Esophagus squamous epithelium (tissue), 5 donors: ENCODE measurements at regions not wholly inside any gene's neighbourhood (a gene's known extent, or its start where the extent isn't known, plus 50 kb on each side); places are given as distances from the start of the nearest gene placed in this dataset.
A peak's percentile ranks its signal among the peaks of the same experiment; 100 is the strongest.

Experiments used
- DNase-seq: peaks from one replicate; lab custom pipeline; 2025; lab: John Stamatoyannopoulos, UW
- H3K27ac ChIP-seq, 4 donors: fragments of 200-600 bp; sonication (generic); one replicate each; pipeline ENCODE4 v1.5.1; 2016 to 2019; ENCODE audit warnings: mild to moderate bottlenecking in 1 of 4
- H3K27me3 ChIP-seq, 4 donors: fragments of 200-600 bp; sonication (generic); 1 replicate in 3 of 4; 2 replicates in 1 of 4; pipeline versions ENCODE4 v1.5.1 to v1.6.0; 2017 to 2021; ENCODE audit warnings: antibody characterized with exemption in 1 of 4
- H3K36me3 ChIP-seq, 3 donors: fragments of 200-600 bp; sonication (generic); one replicate each; pipeline ENCODE4 v1.5.1; 2016 to 2019
- H3K4me1 ChIP-seq, 3 donors: fragments of 200-600 bp; sonication (generic); one replicate each; pipeline ENCODE4 v1.5.1; 2017 to 2019
- H3K4me3 ChIP-seq, 4 donors: fragments of 200-600 bp; sonication (generic); 1 replicate in 3 of 4; 2 replicates in 1 of 4; pipeline ENCODE4 v1.5.1; 2016 to 2019; ENCODE audit warnings: mild to moderate bottlenecking in 2 of 4, moderate library complexity in 1 of 4
- H3K9me3 ChIP-seq, 3 donors: fragments of 200-600 bp; sonication (generic); one replicate each; pipeline ENCODE4 v1.5.1; 2016 to 2019
- POLR2A ChIP-seq, 4 donors: fragments of 450-650 bp; IDR thresholded peaks; one replicate each; pipeline ENCODE4 v1.6.1; 2017; ENCODE audit warnings: antibody characterized with exemption in 4 of 4, mild to moderate bottlenecking in 4 of 4, moderate library complexity in 3 of 4
- WGBS, 2 donors: methylation state at CpG; one replicate each; pipeline ENCODE4 v1.1.5; 2018; 5-methylcytosine and 5-hydroxymethylcytosine counted together
- intact Hi-C: fragments of 100-400 bp; cut with DNase I; formaldehyde crosslinking; loops from one replicate; pipeline ENCODE4 v1.15.0; 2022
- TF ChIP-seq, protein P1 (sequence below), 6 experiments: fragments of 450-650 bp in 4 of 6; fragments of 200-600 bp in 2 of 6; sonication (generic) in 2 of 6; IDR thresholded peaks; one replicate each; pipeline ENCODE4 v1.5.1; 2016 to 2019; ENCODE audit warnings: antibody characterized with exemption in 6 of 6, mild to moderate bottlenecking in 4 of 6, moderate library complexity in 4 of 6
- donor health status: DM: yes; HTN: yes; CAD: no.

DNA sequence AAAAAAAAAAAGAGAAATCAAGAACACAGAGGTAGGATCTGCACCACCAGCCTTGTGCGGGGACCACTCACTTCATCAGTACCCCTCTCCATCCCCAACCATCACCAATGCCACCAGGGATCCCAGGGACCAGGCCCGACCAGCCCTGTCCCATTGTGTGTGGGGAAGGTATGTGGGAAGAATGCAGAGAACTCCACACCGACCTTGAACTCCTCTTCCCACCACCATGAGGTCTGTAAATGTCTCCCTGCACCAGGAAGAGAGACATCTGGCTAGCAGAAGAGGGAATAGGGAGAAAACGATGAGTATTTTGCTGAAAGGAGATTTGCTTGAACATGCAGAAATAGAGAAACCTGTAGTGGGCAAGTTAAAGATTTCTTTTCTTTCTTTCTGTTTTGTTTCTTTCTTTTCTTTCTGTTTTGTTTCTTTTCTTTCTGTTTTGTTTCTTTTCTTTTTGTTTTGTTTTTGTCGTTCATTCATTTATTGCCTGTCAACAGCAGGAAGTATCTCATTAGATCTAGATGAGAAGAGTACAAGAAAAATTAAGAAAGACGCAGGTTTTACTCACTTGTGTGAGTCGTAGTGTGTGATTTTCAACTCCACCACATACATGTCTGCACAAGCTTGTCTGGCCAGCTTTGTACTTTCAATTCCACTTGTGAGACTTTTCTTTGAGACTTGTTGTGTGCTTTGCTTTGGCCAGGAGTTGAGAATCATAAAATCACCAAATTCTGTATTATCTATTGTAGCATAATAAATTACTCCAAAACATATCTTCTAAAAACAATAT lies 179.8 kb upstream of the HAAO start:
- DNase-seq = no peak
- 43 to 50% methylated on average over 7 of the region's 7 CpGs for WGBS, 2 donors
- H3K4me1 ChIP-seq = peaks cover 13 to 52% (median 15%) of the 10 kb centered on the region in 3 donors
- H3K9me3 ChIP-seq = no peaks in the 10 kb centered on the region
- H3K27ac ChIP-seq = peak overlapping the region; percentile 17 to 54 (median 42)
- TF ChIP-seq POLR2A (IDR thresholded peaks at IDR 0.05) = no peak
- TF ChIP-seq, protein P1, sequence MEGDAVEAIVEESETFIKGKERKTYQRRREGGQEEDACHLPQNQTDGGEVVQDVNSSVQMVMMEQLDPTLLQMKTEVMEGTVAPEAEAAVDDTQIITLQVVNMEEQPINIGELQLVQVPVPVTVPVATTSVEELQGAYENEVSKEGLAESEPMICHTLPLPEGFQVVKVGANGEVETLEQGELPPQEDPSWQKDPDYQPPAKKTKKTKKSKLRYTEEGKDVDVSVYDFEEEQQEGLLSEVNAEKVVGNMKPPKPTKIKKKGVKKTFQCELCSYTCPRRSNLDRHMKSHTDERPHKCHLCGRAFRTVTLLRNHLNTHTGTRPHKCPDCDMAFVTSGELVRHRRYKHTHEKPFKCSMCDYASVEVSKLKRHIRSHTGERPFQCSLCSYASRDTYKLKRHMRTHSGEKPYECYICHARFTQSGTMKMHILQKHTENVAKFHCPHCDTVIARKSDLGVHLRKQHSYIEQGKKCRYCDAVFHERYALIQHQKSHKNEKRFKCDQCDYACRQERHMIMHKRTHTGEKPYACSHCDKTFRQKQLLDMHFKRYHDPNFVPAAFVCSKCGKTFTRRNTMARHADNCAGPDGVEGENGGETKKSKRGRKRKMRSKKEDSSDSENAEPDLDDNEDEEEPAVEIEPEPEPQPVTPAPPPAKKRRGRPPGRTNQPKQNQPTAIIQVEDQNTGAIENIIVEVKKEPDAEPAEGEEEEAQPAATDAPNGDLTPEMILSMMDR (IDR thresholded peaks at IDR 0.05) = no peak
- H3K4me3 ChIP-seq = no peak overlapping the region
- no peaks in the 10 kb centered on the region for H3K36me3 ChIP-seq
- no peaks in the 10 kb centered on the region for H3K27me3 ChIP-seq
- intact Hi-C loops = loop anchor here (10.0 kb wide), 1 partner anchor 253 kb away; the partner anchor contains the start of gene ZFP36L2

DNA sequence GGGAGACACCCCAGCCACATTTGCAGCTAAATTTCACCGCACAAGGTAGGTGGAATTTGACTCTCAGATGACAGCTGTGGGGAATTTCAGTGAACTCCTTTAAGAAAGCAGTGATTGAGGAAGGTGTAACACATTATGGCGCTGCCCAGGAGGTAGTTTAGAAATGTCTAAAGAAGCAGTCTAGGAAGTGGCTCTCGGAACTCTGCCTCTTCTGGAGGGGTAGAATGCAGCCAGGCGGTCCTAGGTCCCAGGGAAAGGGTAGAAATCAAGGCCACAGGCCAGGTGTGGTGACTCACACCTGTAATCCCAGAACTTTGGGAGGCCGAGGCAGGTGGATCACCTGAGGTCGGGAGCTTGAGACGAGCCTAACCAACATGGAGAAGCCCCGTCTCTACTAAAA lies 179.0 kb upstream of the HAAO start:
- Histone ChIP-seq H3K4me1 (peaks cover 13 to 48% (median 15%) of the 10 kb centered on the region in 3 donors), H3K9me3 (no peaks in the 10 kb centered on the region), H3K4me3 (no peak overlapping the region), H3K27ac (no peak overlapping the region), H3K36me3 (no peaks in the 10 kb centered on the region), H3K27me3 (no peaks in the 10 kb centered on the region)
- no peak for DNase-seq
- TF ChIP-seq, protein P1 (IDR thresholded peaks at IDR 0.05) = no peak
- no peak for TF ChIP-seq POLR2A (IDR thresholded peaks at IDR 0.05)
- intact Hi-C loops = loop anchor here (10.0 kb wide), 1 partner anchor 253 kb away; the partner anchor contains the start of gene ZFP36L2
- WGBS, 2 donors = 77 to 78% methylated on average over 7 to 8 of the region's 8 CpGs

DNA sequence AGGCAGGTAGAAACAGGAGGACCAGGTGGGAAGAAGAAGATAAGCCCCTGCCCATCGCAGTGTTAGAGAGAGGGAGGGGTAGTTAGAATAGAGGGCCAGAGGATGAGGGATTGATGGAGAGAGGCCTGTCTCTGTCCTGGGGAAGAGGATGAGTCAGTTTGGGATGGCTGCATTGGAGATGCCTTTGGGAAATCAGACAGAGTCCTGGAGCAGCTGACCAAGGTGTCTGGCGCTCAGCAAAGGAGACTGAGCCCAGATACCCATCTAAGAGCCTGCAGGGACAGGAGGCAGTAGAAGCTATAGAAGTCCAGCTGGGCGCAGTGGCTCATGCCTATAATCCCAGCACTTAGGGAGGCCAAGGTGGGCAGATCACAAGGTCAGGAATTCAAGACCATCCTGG lies 177.8 kb upstream of the HAAO start:
- Histone ChIP-seq H3K27ac (no peak overlapping the region), H3K36me3 (no peaks in the 10 kb centered on the region), H3K4me3 (no peak overlapping the region), H3K27me3 (no peaks in the 10 kb centered on the region), H3K9me3 (no peaks in the 10 kb centered on the region), H3K4me1 (peaks cover 7 to 47% (median 10%) of the 10 kb centered on the region in 3 donors)
- WGBS, 2 donors = 93 to 96% methylated on average over 3 of the region's 3 CpGs
- intact Hi-C loops = loop anchor here (10.0 kb wide), 1 partner anchor 255 kb away; the partner anchor contains the start of gene ZFP36L2
- no peak for DNase-seq
- no peak for TF ChIP-seq POLR2A (IDR thresholded peaks at IDR 0.05)
- TF ChIP-seq, protein P1 (IDR thresholded peaks at IDR 0.05) = no peak

DNA sequence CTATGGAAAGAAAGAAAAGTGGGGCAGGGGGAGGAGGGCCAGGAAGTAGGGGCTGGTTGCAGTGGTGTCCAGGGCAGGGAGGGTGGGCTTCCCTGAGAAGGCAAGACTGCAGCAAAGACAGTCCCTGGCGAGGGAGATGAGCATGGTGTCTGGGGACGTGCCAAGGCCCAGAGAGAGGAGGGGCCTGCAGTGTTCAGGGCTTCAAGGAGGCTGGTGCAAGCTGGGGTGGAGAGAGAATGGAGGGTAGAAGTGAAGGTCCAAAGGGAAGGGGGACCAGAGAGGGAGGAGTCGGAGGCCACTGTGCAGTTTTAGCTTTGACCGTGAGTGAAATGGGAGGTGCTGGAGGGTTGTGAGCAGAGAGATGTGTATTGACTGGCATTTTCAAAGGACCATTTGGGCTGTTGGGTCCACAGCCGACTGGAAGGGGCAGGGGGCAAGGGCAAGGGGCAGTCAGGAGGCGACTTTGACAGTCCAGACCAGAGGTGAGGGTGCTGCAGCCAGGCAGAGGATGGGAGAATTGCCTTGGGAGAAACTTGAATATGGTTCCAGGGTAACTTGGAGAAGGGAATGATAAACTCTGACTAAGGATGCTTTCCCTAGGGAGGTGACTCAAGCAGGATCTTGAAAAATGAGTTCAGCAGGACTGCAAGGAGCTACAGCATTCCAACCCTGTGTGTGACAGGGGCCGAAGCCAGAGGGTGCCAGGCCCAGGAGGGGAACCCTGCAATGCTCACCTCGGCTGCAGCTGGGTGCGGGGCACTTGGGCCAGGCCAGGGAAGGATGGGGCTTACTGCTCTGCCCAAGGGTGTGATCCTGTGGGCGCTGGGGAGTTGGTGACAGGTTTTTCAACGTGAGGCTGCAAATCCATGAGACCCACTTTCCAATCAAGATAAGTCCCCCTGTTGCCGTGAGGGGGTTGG lies 177.1 kb upstream of the HAAO start:
- Histone ChIP-seq H3K4me3 (no peak overlapping the region), H3K9me3 (no peaks in the 10 kb centered on the region), H3K4me1 (peaks cover under 1 to 47% (median 6%) of the 10 kb centered on the region in 3 donors), H3K36me3 (no peaks in the 10 kb centered on the region), H3K27me3 (no peaks in the 10 kb centered on the region), H3K27ac (peak overlapping the region in 2 of 4 donors; percentile 9 to 23)
- WGBS, 2 donors = 70 to 77% methylated on average over 8 of the region's 12 CpGs
- no peak for DNase-seq
- intact Hi-C loops = loop anchor here (10.0 kb wide), 1 partner anchor 255 kb away; the partner anchor contains the start of gene ZFP36L2
- TF ChIP-seq, protein P1 (IDR thresholded peaks at IDR 0.05) = no peak
- no peak for TF ChIP-seq POLR2A (IDR thresholded peaks at IDR 0.05)
